DND-41 (cell line): ENCODE measurements at regions not wholly inside any gene's neighbourhood (a gene's known extent, or its start where the extent isn't known, plus 50 kb on each side); places are given as distances from the start of the nearest gene placed in this dataset.

ENCODE experiments used
- EZH2 ChIP-seq: IDR thresholded peaks from 3 replicates; pipeline ENCODE4 v1.6.1; 2012; ENCODE audit warnings: borderline replicate concordance, low read depth, mild to moderate bottlenecking, moderate library complexity, low read length, inconsistent platforms; ENCODE audit not compliant: severe bottlenecking
- TF ChIP-seq, protein P1 (sequence below): IDR thresholded peaks from 2 replicates; pipeline ENCODE4 v1.5.1; 2012; ENCODE audit warnings: borderline replicate concordance, low read length, moderate library complexity, mild to moderate bottlenecking; ENCODE audit not compliant: poor library complexity, severe bottlenecking; ENCODE audit errors: extremely low read depth

DNA sequence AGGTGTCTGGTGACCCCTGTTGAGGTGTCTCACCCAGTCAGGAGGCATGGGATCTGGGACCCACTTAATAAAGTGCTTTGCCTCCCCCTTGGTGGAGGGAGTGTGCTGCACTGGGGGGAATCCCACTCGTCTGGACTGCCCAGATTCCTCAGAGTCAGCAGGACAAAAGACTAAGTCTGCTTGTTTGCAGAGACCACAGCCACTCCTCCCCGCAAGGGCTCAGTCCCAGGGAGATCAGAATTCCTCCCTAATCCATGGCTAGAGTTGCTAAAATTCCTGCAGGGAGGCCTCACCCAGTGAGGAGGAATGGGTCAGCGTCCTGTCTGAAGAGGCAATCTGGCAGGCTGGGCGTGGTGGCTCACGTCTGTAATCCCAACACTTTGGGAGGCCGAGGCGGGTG is 442.2 kb downstream of the PABPC4L start:
- TF ChIP-seq, protein P1, sequence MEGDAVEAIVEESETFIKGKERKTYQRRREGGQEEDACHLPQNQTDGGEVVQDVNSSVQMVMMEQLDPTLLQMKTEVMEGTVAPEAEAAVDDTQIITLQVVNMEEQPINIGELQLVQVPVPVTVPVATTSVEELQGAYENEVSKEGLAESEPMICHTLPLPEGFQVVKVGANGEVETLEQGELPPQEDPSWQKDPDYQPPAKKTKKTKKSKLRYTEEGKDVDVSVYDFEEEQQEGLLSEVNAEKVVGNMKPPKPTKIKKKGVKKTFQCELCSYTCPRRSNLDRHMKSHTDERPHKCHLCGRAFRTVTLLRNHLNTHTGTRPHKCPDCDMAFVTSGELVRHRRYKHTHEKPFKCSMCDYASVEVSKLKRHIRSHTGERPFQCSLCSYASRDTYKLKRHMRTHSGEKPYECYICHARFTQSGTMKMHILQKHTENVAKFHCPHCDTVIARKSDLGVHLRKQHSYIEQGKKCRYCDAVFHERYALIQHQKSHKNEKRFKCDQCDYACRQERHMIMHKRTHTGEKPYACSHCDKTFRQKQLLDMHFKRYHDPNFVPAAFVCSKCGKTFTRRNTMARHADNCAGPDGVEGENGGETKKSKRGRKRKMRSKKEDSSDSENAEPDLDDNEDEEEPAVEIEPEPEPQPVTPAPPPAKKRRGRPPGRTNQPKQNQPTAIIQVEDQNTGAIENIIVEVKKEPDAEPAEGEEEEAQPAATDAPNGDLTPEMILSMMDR: no peak
- no peak for TF ChIP-seq EZH2
